Prostate gland (tissue), 2 donors: ENCODE measurements at regions not wholly inside any gene's neighbourhood (a gene's known extent, or its start where the extent isn't known, plus 50 kb on each side); places are given as distances from the start of the nearest gene placed in this dataset.

Experiments used
- POLR2AphosphoS5 ChIP-seq: sonication (generic); formaldehyde crosslinking; IDR thresholded peaks from one replicate; pipeline ENCODE4 v1.6.1; 2017; ENCODE audit warnings: antibody characterized with exemption
- TF ChIP-seq, protein P1 (sequence below), 4 experiments: fragments of 200-600 bp in 2 of 4; fragments of 450-650 bp in 2 of 4; sonication (generic) in 2 of 4; IDR thresholded peaks; 1 replicate in 3 of 4; 2 replicates in 1 of 4; pipeline ENCODE4 v1.5.1; 2016 to 2019; ENCODE audit warnings: antibody characterized with exemption in 4 of 4, mild to moderate bottlenecking in 2 of 4, moderate library complexity in 2 of 4

DNA sequence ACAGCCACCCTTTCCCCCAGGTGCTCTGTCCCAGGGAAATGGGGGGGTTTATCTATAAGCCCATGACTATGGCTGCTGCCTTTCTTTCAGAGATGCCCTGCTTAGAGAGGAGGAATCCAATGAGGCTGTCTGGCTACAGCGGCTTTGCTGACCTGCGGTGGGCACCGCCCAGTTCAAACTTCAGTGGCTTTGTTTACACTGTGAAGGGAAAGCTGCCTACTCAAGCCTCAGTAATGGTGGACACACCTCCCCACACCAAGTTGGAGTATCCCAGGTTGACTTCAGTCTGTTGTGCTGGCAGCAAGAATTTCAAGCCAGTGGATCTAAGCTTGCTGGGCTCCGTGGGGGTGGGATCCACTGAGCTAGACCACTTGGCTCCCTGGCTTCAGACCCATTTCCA is 869.2 kb downstream of the SLC6A15 start:
- TF ChIP-seq, protein P1, sequence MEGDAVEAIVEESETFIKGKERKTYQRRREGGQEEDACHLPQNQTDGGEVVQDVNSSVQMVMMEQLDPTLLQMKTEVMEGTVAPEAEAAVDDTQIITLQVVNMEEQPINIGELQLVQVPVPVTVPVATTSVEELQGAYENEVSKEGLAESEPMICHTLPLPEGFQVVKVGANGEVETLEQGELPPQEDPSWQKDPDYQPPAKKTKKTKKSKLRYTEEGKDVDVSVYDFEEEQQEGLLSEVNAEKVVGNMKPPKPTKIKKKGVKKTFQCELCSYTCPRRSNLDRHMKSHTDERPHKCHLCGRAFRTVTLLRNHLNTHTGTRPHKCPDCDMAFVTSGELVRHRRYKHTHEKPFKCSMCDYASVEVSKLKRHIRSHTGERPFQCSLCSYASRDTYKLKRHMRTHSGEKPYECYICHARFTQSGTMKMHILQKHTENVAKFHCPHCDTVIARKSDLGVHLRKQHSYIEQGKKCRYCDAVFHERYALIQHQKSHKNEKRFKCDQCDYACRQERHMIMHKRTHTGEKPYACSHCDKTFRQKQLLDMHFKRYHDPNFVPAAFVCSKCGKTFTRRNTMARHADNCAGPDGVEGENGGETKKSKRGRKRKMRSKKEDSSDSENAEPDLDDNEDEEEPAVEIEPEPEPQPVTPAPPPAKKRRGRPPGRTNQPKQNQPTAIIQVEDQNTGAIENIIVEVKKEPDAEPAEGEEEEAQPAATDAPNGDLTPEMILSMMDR (IDR thresholded peaks at IDR 0.05): no peak
- no peak for TF ChIP-seq POLR2AphosphoS5
